Testis (tissue), 2 donors: ENCODE measurements at regions not wholly inside any gene's neighbourhood (a gene's known extent, or its start where the extent isn't known, plus 50 kb on each side); places are given as distances from the start of the nearest gene placed in this dataset.
"Not testable (repeated sequence)": the region's sequence is repeated elsewhere in the genome, so short reads cannot be mapped to it uniquely, and the experiment has no call there.

ENCODE experiments used
- CTCF ChIP-seq, 3 experiments: fragments of 450-650 bp in 2 of 3; fragments of 200-600 bp in 1 of 3; sonication (generic) in 1 of 3; IDR thresholded peaks; one replicate each; pipeline ENCODE4 v1.5.1; 2016 to 2019; ENCODE audit warnings: antibody characterized with exemption in 3 of 3, mild to moderate bottlenecking in 2 of 3, moderate library complexity in 1 of 3
- POLR2A ChIP-seq: fragments of 450-650 bp; IDR thresholded peaks from one replicate; pipeline ENCODE4 v1.6.1; 2017; ENCODE audit warnings: antibody characterized with exemption, mild to moderate bottlenecking, moderate library complexity

- not testable (repeated sequence) for TF ChIP-seq CTCF (IDR thresholded peaks at IDR 0.05); POLR2A
These were observed 181.1 kb upstream of the ZNF469 start for GRCh38 chr16:88201611-88202010.
